Raji (cell line): ENCODE measurements at regions not wholly inside any gene's neighbourhood (a gene's known extent, or its start where the extent isn't known, plus 50 kb on each side); places are given as distances from the start of the nearest gene placed in this dataset.

ENCODE experiments used
- POLR2A ChIP-seq: IDR thresholded peaks from 2 replicates; pipeline ENCODE4 v1.6.1; 2011; ENCODE audit warnings: low read depth, low read length, control low read depth; ENCODE audit not compliant: insufficient read depth

GRCh38 chr5:19297934-19298333 is 690.1 kb downstream of the CDH18 start:
- no peak for TF ChIP-seq POLR2A

GRCh38 chr5:19301271-19301670 is 686.7 kb downstream of the CDH18 start:
- TF ChIP-seq POLR2A, result no peak

- no peak for TF ChIP-seq POLR2A
These were observed 673.2 kb downstream of the CDH18 start for GRCh38 chr5:19314840-19315239.

- no peak for TF ChIP-seq POLR2A
These were observed 668.7 kb downstream of the CDH18 start for GRCh38 chr5:19319252-19319651.

GRCh38 chr5:19322716-19323485 is 665.1 kb downstream of the CDH18 start:
- no peak for TF ChIP-seq POLR2A

GRCh38 chr5:19334278-19334677 is 653.7 kb downstream of the CDH18 start:
- no peak for TF ChIP-seq POLR2A

- no peak for TF ChIP-seq POLR2A
These were observed 645.1 kb downstream of the CDH18 start for GRCh38 chr5:19342942-19343341.

GRCh38 chr5:19352120-19352519 is 635.9 kb downstream of the CDH18 start:
- TF ChIP-seq POLR2A, result no peak

- TF ChIP-seq POLR2A, result no peak
These were observed 619.0 kb downstream of the CDH18 start for GRCh38 chr5:19369048-19369447.

GRCh38 chr5:19369561-19369960 is 618.4 kb downstream of the CDH18 start:
- TF ChIP-seq POLR2A, result no peak

GRCh38 chr5:19370655-19371386 is 617.2 kb downstream of the CDH18 start:
- no peak for TF ChIP-seq POLR2A

- TF ChIP-seq POLR2A, result no peak
These were observed 599.6 kb downstream of the CDH18 start for GRCh38 chr5:19388391-19388790.

- TF ChIP-seq POLR2A, result no peak
These were observed 587.0 kb downstream of the CDH18 start for GRCh38 chr5:19401032-19401431.

- TF ChIP-seq POLR2A, result no peak
These were observed 581.2 kb downstream of the CDH18 start for GRCh38 chr5:19406576-19407365.

- TF ChIP-seq POLR2A, result no peak
These were observed 579.9 kb downstream of the CDH18 start for GRCh38 chr5:19408149-19408548.

- TF ChIP-seq POLR2A, result no peak
These were observed 576.1 kb downstream of the CDH18 start for GRCh38 chr5:19411936-19412335.
